GM20000 (cell line): ENCODE measurements at regions not wholly inside any gene's neighbourhood (a gene's known extent, or its start where the extent isn't known, plus 50 kb on each side); places are given as distances from the start of the nearest gene placed in this dataset.

Source experiments
- DNase-seq: peaks from one replicate; pipeline ENCODE4 v3.0.0; 2012; ENCODE audit warnings: low spot score
- CTCF ChIP-seq: IDR thresholded peaks from 2 replicates; pipeline ENCODE4 v1.5.1; 2012; ENCODE audit warnings: mild to moderate bottlenecking, control low read depth; ENCODE audit errors: extremely low read depth, missing control alignments

GRCh38 chr16:59611556-59611955, 877.4 kb upstream of the GOT2 start:
- DNase-seq = no peak
- no peak for TF ChIP-seq CTCF

- no peak for DNase-seq
- TF ChIP-seq CTCF = no peak
Measured at GRCh38 chr16:59605706-59606105, 871.6 kb upstream of the GOT2 start.

DNA sequence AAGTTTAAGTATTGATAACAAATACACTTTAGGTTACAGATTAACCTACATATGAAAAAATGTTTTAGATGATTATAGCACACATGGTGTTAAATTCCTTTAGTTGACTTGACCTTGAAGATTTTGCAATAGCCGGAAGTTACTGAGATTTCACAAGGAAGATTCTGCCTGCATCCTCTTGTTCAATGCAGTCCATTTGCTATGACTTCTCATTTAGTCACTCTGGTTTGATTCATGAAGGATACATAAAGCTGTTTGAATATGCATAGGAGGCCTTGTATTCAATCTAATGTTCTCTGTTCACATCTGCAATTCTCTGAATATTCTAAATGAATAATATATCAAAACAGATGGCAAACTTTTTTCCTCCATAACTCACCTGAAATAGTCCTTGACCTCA, 870.2 kb upstream of the GOT2 start:
- TF ChIP-seq CTCF = no peak

GRCh38 chr16:59601452-59601851, 867.3 kb upstream of the GOT2 start:
- no peak for TF ChIP-seq CTCF
- DNase-seq = no peak

More for the DNA sequence above, 870.2 kb upstream of the GOT2 start:
- no peak for DNase-seq

DNA sequence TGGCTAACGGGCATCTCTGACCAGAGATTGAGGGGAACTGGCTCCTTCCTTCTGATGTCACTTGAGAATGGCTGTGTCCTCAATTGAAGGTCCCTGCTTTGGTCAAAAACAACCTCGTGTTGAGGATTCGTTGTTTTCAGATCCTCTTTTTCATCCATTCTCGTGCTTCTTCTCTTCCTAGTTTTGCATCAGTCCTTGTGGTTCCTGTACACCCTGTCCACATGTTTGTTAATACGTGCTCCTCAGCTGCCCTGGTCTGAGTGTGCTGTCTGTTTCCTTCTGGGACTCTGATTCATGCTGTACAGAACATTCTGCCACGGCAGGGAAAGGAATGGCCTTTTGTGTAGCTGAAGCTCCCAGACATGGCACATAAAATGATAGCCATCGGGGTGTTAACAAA, 863.2 kb upstream of the GOT2 start:
- TF ChIP-seq CTCF = no peak
- no peak for DNase-seq

DNA sequence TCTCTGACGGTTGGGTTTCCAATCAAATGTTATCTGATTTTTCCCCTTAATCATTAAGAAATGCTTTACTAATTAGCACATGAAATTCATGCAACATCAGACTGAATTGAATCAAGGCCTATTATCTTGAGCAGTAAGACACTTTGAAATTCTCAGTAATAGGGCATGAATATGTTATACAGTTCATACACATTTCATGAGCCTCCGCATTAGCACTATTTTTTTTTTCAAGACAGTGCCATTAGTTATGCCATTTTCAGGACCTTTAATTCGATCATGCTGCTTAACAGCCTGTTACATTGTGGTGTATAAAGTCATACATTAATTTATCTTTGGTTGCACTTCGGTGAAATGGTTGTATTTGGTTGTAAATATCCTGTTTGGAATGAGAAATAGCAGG, 862.6 kb upstream of the GOT2 start:
- TF ChIP-seq CTCF = no peak
- DNase-seq = no peak

DNA sequence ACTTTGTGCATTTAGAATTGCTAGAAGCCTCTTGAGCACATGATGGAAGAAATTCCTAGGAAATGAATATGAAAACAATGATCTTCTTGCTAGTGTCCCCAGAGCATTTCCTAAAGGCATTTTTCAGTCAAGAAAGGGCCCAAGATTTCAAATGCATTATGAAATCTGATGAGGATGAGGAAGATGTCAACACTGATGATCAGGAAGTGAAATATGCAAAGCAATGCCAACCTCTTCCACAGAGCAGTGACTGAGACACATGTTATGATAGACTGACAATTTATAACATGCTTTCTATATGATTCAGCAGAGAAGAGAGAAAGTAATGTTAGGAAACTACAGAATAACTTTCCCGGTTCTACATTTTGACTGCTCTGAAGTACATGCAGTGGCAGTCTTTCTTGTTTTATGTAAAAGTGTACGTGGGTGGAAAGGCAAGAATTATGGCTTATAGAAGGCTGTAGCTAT, 859.1 kb upstream of the GOT2 start:
- TF ChIP-seq CTCF = no peak
- no peak for DNase-seq
